GM19467 (cell line): ENCODE measurements at regions not wholly inside any gene's neighbourhood (a gene's known extent, or its start where the extent isn't known, plus 50 kb on each side); places are given as distances from the start of the nearest gene placed in this dataset.

Experiments used
- ATAC-seq: cut with Tn5 transposase; IDR thresholded peaks from one replicate; pipeline ENCODE4 v1.9.1; 2021; ENCODE audit warnings: mild to moderate bottlenecking, moderate library complexity; ENCODE audit not compliant: unreplicated experiment

- no peak for ATAC-seq
These were observed 93.2 kb downstream of the PTCSC3 start for GRCh38 chr14:36083317-36083716.

GRCh38 chr14:36078080-36078479, 98.4 kb downstream of the PTCSC3 start:
- no peak for ATAC-seq

- no peak for ATAC-seq
These were observed 100.3 kb downstream of the PTCSC3 start for GRCh38 chr14:36076197-36076596.

GRCh38 chr14:36075203-36075602, 101.3 kb downstream of the PTCSC3 start:
- no peak for ATAC-seq

GRCh38 chr14:36070720-36071043, 105.8 kb downstream of the PTCSC3 start:
- ATAC-seq = no peak

GRCh38 chr14:36070031-36070719, 106.3 kb downstream of the PTCSC3 start:
- peak; percentile 63 for ATAC-seq

GRCh38 chr14:36069535-36069900, 107.0 kb downstream of the PTCSC3 start:
- ATAC-seq = peak; percentile 62

- ATAC-seq = no peak
These were observed 107.6 kb downstream of the PTCSC3 start for GRCh38 chr14:36068777-36069534.

GRCh38 chr14:36067428-36068187, 108.9 kb downstream of the PTCSC3 start:
- no peak for ATAC-seq

- ATAC-seq = no peak
These were observed 109.9 kb downstream of the PTCSC3 start for GRCh38 chr14:36066636-36067035.

- ATAC-seq = no peak
These were observed 110.7 kb downstream of the PTCSC3 start for GRCh38 chr14:36065831-36066230.

GRCh38 chr14:36059531-36059930, 117.0 kb downstream of the PTCSC3 start:
- ATAC-seq = no peak

- ATAC-seq = no peak
These were observed 118.9 kb downstream of the PTCSC3 start for GRCh38 chr14:36057452-36058116.

- no peak for ATAC-seq
These were observed 119.7 kb downstream of the PTCSC3 start for GRCh38 chr14:36056845-36057244.

- ATAC-seq = no peak
These were observed 120.8 kb downstream of the PTCSC3 start for GRCh38 chr14:36055681-36056225.

- no peak for ATAC-seq
These were observed 121.5 kb downstream of the PTCSC3 start for GRCh38 chr14:36055052-36055378.

GRCh38 chr14:36054353-36055051, 122.0 kb downstream of the PTCSC3 start:
- no peak for ATAC-seq

GRCh38 chr14:36052681-36053080, 123.8 kb downstream of the PTCSC3 start:
- no peak for ATAC-seq

- ATAC-seq = no peak
These were observed 124.5 kb downstream of the PTCSC3 start for GRCh38 chr14:36052063-36052462.

GRCh38 chr14:36048667-36049066, 127.9 kb downstream of the PTCSC3 start:
- no peak for ATAC-seq

GRCh38 chr14:36047912-36048311, 128.6 kb downstream of the PTCSC3 start:
- ATAC-seq = no peak
